OCI-LY7 (cell line): ENCODE measurements at regions not wholly inside any gene's neighbourhood (a gene's known extent, or its start where the extent isn't known, plus 50 kb on each side); places are given as distances from the start of the nearest gene placed in this dataset.

Source experiments
- BruUV-seq: library from RNA; stranded (reverse); fragments of 400-500 nt; replicated peaks from 2 replicates; lab custom pipeline; 2021; lab: Mats Ljungman, UMichigan
- CTCF ChIA-PET: fragments of 300-600 bp; sonication (Branson Sonifier 250); formaldehyde crosslinking; loops from one replicate; lab custom pipeline; 2022; ENCODE audit warnings: antibody characterized with exemption; ENCODE audit not compliant: unreplicated experiment; lab: Charles Lee
- POLR2A ChIA-PET: fragments of 300-600 bp; sonication (Branson Sonifier 250); formaldehyde crosslinking; loops from one replicate; lab custom pipeline; 2022; ENCODE audit warnings: antibody characterized with exemption; lab: Charles Lee
- DNase-seq: peaks from one replicate; pipeline ENCODE4 v3.0.0-alpha.2; 2015; ENCODE audit warnings: low spot score
- H2AFZ ChIP-seq: fragments of 200-600 bp; sonication (generic), shearing (Covaris generic); 2 replicates; pipeline ENCODE4 v1.6.1; 2014; ENCODE audit warnings: mild to moderate bottlenecking, antibody characterized with exemption, low read length, moderate library complexity
- H3K27ac ChIP-seq: fragments of 200-600 bp; sonication (generic); 2 replicates; pipeline ENCODE4 v1.5.1; 2014; ENCODE audit warnings: mixed run types, low read depth, mild to moderate bottlenecking, moderate library complexity, low read length, inconsistent platforms; ENCODE audit not compliant: poor library complexity, severe bottlenecking
- H3K36me3 ChIP-seq: fragments of 200-600 bp; sonication (generic); 2 replicates; pipeline ENCODE4 v1.6.1; 2014; ENCODE audit warnings: mild to moderate bottlenecking, antibody characterized with exemption, low read length, moderate library complexity, mixed read lengths; ENCODE audit not compliant: insufficient read depth
- H3K4me1 ChIP-seq: fragments of 200-600 bp; sonication (generic); 2 replicates; pipeline ENCODE4 v1.5.1; 2014; ENCODE audit warnings: mild to moderate bottlenecking, low read length; ENCODE audit not compliant: insufficient read depth, poor library complexity, severe bottlenecking
- H3K4me2 ChIP-seq: fragments of 200-600 bp; sonication (generic); 2 replicates; pipeline ENCODE4 v1.6.1; 2014; ENCODE audit warnings: mild to moderate bottlenecking, low read length
- H3K4me3 ChIP-seq: fragments of 200-600 bp; sonication (generic); 2 replicates; pipeline ENCODE4 v1.5.1; 2014; ENCODE audit warnings: mild to moderate bottlenecking, low read depth, low read length; ENCODE audit not compliant: poor library complexity, severe bottlenecking
- H3K79me2 ChIP-seq: fragments of 200-600 bp; sonication (generic); 2 replicates; pipeline ENCODE4 v1.6.1; 2016; ENCODE audit warnings: low read depth, mild to moderate bottlenecking, low read length, moderate library complexity, mixed read lengths; ENCODE audit not compliant: insufficient read depth
- H3K9me2 ChIP-seq: fragments of 200-600 bp; sonication (generic); 2 replicates; pipeline ENCODE4 v1.6.1; 2016; ENCODE audit warnings: mild to moderate bottlenecking, low read length, mixed read lengths; ENCODE audit not compliant: insufficient read depth
- H3K9me3 ChIP-seq: fragments of 200-600 bp; sonication (generic); 2 replicates; pipeline ENCODE4 v1.6.1; 2014; ENCODE audit warnings: mild to moderate bottlenecking, mixed run types, low read length, mixed read lengths
- H4K20me1 ChIP-seq: fragments of 200-600 bp; sonication (generic); 2 replicates; pipeline ENCODE4 v1.6.1; 2014; ENCODE audit warnings: mild to moderate bottlenecking, antibody characterized with exemption, low read length, moderate library complexity, mixed read lengths; ENCODE audit not compliant: insufficient read depth
- EZH2phosphoT487 ChIP-seq: fragments of 200-600 bp; sonication (generic); IDR thresholded peaks from 2 replicates; pipeline ENCODE4 v1.6.1; 2018; ENCODE audit warnings: low read depth, borderline replicate concordance, mild to moderate bottlenecking, mixed run types, antibody characterized with exemption, low read length, moderate library complexity, mixed read lengths
- intact Hi-C: fragments of 100-400 bp; cut with micrococcal nuclease; formaldehyde crosslinking; loops from one replicate; pipeline ENCODE4 v1.10.0; 2022; ENCODE audit not compliant: unreplicated experiment
- TF ChIP-seq, protein P1 (sequence below): fragments of 200-600 bp; sonication (generic); conservative IDR thresholded peaks from 2 replicates; pipeline ENCODE4 v1.5.1; 2014; ENCODE audit warnings: mild to moderate bottlenecking, antibody characterized with exemption, low read length, moderate library complexity, mixed read lengths

DNA sequence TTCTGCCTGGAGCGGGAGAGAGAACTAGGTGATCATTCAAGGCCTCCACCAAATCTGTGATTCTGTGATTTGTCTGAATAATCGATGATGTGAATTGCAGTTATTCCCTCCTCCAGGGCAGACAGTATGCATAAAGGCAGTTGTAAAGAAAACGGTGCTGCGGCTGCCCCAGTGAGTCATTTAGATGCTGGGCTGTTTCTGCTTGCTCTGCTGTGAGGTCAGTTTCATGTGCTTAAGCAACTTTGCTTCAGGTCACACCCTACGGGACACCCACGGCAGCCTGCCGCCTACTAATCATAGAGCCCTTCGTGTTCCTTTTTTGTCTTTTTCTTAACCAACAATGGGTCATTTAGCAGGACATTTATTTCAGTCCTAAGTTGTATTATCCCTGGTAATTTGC is 158.1 kb upstream of the PITRM1 start:
- Histone ChIP-seq H3K27ac (no peak overlapping the region), H3K4me1 (no peaks in the 10 kb centered on the region), H4K20me1 (no peaks in the 10 kb centered on the region), H3K4me3 (no peak overlapping the region), H2AFZ (no peak overlapping the region), H3K9me3 (no peaks in the 10 kb centered on the region), H3K4me2 (no peak overlapping the region), H3K9me2 (no peaks in the 10 kb centered on the region), H3K36me3 (no peaks in the 10 kb centered on the region), H3K79me2 (no peaks in the 10 kb centered on the region)
- ChIA-PET CTCF (no interaction called here), POLR2A (no interaction called here)
- BruUV-seq = no TSS peak
- intact Hi-C loops = no loop called here
- no peak for DNase-seq
- TF ChIP-seq, protein P1, sequence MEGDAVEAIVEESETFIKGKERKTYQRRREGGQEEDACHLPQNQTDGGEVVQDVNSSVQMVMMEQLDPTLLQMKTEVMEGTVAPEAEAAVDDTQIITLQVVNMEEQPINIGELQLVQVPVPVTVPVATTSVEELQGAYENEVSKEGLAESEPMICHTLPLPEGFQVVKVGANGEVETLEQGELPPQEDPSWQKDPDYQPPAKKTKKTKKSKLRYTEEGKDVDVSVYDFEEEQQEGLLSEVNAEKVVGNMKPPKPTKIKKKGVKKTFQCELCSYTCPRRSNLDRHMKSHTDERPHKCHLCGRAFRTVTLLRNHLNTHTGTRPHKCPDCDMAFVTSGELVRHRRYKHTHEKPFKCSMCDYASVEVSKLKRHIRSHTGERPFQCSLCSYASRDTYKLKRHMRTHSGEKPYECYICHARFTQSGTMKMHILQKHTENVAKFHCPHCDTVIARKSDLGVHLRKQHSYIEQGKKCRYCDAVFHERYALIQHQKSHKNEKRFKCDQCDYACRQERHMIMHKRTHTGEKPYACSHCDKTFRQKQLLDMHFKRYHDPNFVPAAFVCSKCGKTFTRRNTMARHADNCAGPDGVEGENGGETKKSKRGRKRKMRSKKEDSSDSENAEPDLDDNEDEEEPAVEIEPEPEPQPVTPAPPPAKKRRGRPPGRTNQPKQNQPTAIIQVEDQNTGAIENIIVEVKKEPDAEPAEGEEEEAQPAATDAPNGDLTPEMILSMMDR = no peak
- TF ChIP-seq EZH2phosphoT487 = no peak

- POLR2A ChIA-PET = interaction anchor here (0.6 kb wide), 1 partner anchor 845 kb away, joined by 3 read pairs; no protein-coding TSS in a partner anchor
- no peaks in the 10 kb centered on the region for H3K36me3 ChIP-seq
Observed at GRCh38 chr10:3325954-3326750, 153.6 kb upstream of the PITRM1 start.

More at GRCh38 chr10:3325954-3326750, 153.6 kb upstream of the PITRM1 start:
- TF ChIP-seq, protein P1 = no peak
- TF ChIP-seq EZH2phosphoT487 = no peak
- no peaks in the 10 kb centered on the region for H3K9me3 ChIP-seq
- no peaks in the 10 kb centered on the region for H3K4me1 ChIP-seq
- CTCF ChIA-PET = no interaction called here
- H2AFZ ChIP-seq = no peak overlapping the region
- H3K79me2 ChIP-seq = no peaks in the 10 kb centered on the region
- H4K20me1 ChIP-seq = no peaks in the 10 kb centered on the region
- BruUV-seq = no TSS peak
- H3K4me3 ChIP-seq = no peak overlapping the region
- H3K4me2 ChIP-seq = no peak overlapping the region
- no peak overlapping the region for H3K27ac ChIP-seq
- intact Hi-C loops = no loop called here
- H3K9me2 ChIP-seq = no peaks in the 10 kb centered on the region
- no peak for DNase-seq
